ENCODE measurements at regions not wholly inside any gene's neighbourhood (a gene's known extent, or its start where the extent isn't known, plus 50 kb on each side); places are given as distances from the start of the nearest gene placed in this dataset.

DNA sequence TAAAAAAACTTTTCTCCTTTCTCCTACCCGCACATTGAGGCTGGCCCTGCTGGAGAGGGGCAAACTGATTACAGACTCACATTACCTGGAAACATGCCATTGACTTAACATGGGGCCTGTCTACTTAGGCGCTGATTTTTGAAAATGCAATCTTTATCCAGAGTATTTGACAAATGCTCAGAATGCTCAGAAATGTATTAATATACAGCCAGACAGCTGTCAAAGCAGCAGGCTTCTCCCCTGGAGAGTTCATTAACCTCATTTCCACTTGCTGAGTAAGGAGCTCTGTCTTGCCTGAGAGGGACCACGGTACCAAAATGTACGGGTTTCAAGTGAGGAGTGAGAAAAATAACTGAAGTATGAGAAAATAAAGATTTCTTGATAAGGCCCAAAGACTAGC lies 95.7 kb downstream of the PAX1 start:
- TF ChIP-seq, protein P1, sequence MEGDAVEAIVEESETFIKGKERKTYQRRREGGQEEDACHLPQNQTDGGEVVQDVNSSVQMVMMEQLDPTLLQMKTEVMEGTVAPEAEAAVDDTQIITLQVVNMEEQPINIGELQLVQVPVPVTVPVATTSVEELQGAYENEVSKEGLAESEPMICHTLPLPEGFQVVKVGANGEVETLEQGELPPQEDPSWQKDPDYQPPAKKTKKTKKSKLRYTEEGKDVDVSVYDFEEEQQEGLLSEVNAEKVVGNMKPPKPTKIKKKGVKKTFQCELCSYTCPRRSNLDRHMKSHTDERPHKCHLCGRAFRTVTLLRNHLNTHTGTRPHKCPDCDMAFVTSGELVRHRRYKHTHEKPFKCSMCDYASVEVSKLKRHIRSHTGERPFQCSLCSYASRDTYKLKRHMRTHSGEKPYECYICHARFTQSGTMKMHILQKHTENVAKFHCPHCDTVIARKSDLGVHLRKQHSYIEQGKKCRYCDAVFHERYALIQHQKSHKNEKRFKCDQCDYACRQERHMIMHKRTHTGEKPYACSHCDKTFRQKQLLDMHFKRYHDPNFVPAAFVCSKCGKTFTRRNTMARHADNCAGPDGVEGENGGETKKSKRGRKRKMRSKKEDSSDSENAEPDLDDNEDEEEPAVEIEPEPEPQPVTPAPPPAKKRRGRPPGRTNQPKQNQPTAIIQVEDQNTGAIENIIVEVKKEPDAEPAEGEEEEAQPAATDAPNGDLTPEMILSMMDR (conservative IDR thresholded peaks at IDR 0.05; ENCODE audit: low read depth, low read length), result no peak
- no peak for TF ChIP-seq EZH2 (IDR thresholded peaks at IDR 0.05; ENCODE audit: low read length, unreplicated experiment)
- TF ChIP-seq EZH2phosphoT487 (IDR thresholded peaks at IDR 0.05; ENCODE audit: borderline replicate concordance, low read length), result no peak

Measured in PC-3 (cell line).